Stomach (tissue), 8 donors: ENCODE measurements at regions not wholly inside any gene's neighbourhood (a gene's known extent, or its start where the extent isn't known, plus 50 kb on each side); places are given as distances from the start of the nearest gene placed in this dataset.
"Not testable (repeated sequence)": the region's sequence is repeated elsewhere in the genome, so short reads cannot be mapped to it uniquely, and the experiment has no call there.

ENCODE experiments used
- DNase-seq, 2 donors: peaks; one replicate each; pipeline versions ENCODE4 v3.0.0 to v3.0.0-alpha.2; 2013 to 2019
- H3K27ac ChIP-seq, 5 donors: fragments of 200-600 bp in 4 of 5; sonication (generic) in 4 of 5; one replicate each; pipeline ENCODE4 v1.5.1; 2013 to 2019; ENCODE audit warnings: mild to moderate bottlenecking in 1 of 5, moderate library complexity in 1 of 5
- H3K27me3 ChIP-seq, 3 donors: fragments of 200-600 bp; sonication (generic); one replicate each; pipeline ENCODE4 v1.5.1; 2017 to 2019; ENCODE audit warnings: mixed run types in 1 of 3
- H3K36me3 ChIP-seq, 4 donors: fragments of 200-600 bp; sonication (generic); 1 replicate in 3 of 4; 2 replicates in 1 of 4; pipeline ENCODE4 v1.5.1; 2016 to 2019
- H3K4me1 ChIP-seq, 4 donors: fragments of 200-600 bp; sonication (generic); one replicate each; pipeline ENCODE4 v1.5.1; 2016 to 2019
- H3K4me3 ChIP-seq, 4 donors: fragments of 200-600 bp; sonication (generic) in 3 of 4; one replicate each; pipeline ENCODE4 v1.5.1; 2016 to 2019; ENCODE audit warnings: mild to moderate bottlenecking in 1 of 4
- H3K9me3 ChIP-seq, 4 donors: fragments of 200-600 bp; sonication (generic); one replicate each; pipeline ENCODE4 v1.5.1; 2016 to 2019
- CTCF ChIP-seq, 7 experiments: fragments of 450-650 bp in 4 of 7; fragments of 200-600 bp in 3 of 7; sonication (generic) in 3 of 7; IDR thresholded peaks; one replicate each; pipeline ENCODE4 v1.5.1; 2016 to 2019; ENCODE audit warnings: antibody characterized with exemption in 7 of 7, control low read depth in 2 of 7, mild to moderate bottlenecking in 1 of 7
- EP300 ChIP-seq: sonication (generic); formaldehyde crosslinking; IDR thresholded peaks from one replicate; pipeline ENCODE4 v1.6.1; 2017; ENCODE audit warnings: antibody characterized with exemption
- POLR2A ChIP-seq, 4 donors: fragments of 450-650 bp; IDR thresholded peaks; one replicate each; pipeline ENCODE4 v1.6.1; 2016; ENCODE audit warnings: antibody characterized with exemption in 4 of 4, control low read depth in 2 of 4, mild to moderate bottlenecking in 1 of 4, moderate library complexity in 1 of 4
- POLR2AphosphoS5 ChIP-seq, 3 donors: sonication (generic); formaldehyde crosslinking; IDR thresholded peaks; one replicate each; pipeline ENCODE4 v1.6.1; 2016; ENCODE audit warnings: antibody characterized with exemption in 3 of 3
- whole genome bisulfite sequencing, 5 donors: extraction: QIAGEN DNeasy Blood & Tissue Kit in 3 of 5; methylation state at CpG; one replicate each; pipeline versions ENCODE4 v1.1.5 to v1.1.7; 2013 to 2018; 5-methylcytosine and 5-hydroxymethylcytosine counted together
- intact Hi-C: fragments of 100-400 bp; cut with DNase I; formaldehyde crosslinking; loops from one replicate; pipeline ENCODE4 v1.15.1; 2023; ENCODE audit warnings: low total_unique reads
- donor health status: healthy with polysubstance abuse.
- donor health status: Bipolar disorder and iron deficiency.
- donor health status: healthy.

GRCh38 chr1:55519276-55519675 lies 304.1 kb upstream of the USP24 start:
- no peaks in the 10 kb centered on the region for H3K36me3 ChIP-seq
- H3K9me3 ChIP-seq, result no peaks in the 10 kb centered on the region
- no peak overlapping the region for H3K27ac ChIP-seq
- no peak for DNase-seq
- H3K4me3 ChIP-seq, result no peak overlapping the region
- intact Hi-C loops, result no loop called here
- no peaks in the 10 kb centered on the region for H3K27me3 ChIP-seq
- 30 to 39% (median 37%) methylated on average over 1 of the region's 1 CpG for WGBS, 5 donors
- TF ChIP-seq POLR2A (IDR thresholded peaks at IDR 0.05) (no peak), EP300 (no peak), POLR2AphosphoS5 (IDR thresholded peaks at IDR 0.05) (no peak), CTCF (IDR thresholded peaks at IDR 0.05) (no peak)
- no peaks in the 10 kb centered on the region for H3K4me1 ChIP-seq

- Histone ChIP-seq H3K27me3 (no peaks in the 10 kb centered on the region), H3K36me3 (no peaks in the 10 kb centered on the region), H3K27ac (no peak overlapping the region), H3K9me3 (peaks cover 0 to 7% (median 0%) of the 10 kb centered on the region in 4 donors), H3K4me3 (no peak overlapping the region), H3K4me1 (no peaks in the 10 kb centered on the region)
- TF ChIP-seq POLR2A (IDR thresholded peaks at IDR 0.05), result no peak
- WGBS, 5 donors, result 70 to 94% (median 83%) methylated on average over 5 of the region's 5 CpGs
- DNase-seq, result no peak
- intact Hi-C loops, result no loop called here
Observed at GRCh38 chr1:55517036-55517435, 301.9 kb upstream of the USP24 start.

GRCh38 chr1:55514571-55514970 lies 299.4 kb upstream of the USP24 start:
- H3K27ac ChIP-seq, H3K9me3 ChIP-seq, H3K4me3 ChIP-seq, intact Hi-C loops, H3K27me3 ChIP-seq, H3K36me3 ChIP-seq, DNase-seq, H3K4me1 ChIP-seq: not testable (repeated sequence)
- 50 to 61% (median 56%) methylated on average over 4 of the region's 4 CpGs for WGBS, 5 donors

- 83 to 95% (median 86%) methylated on average over 2 of the region's 2 CpGs for WGBS, 5 donors
- H3K27ac ChIP-seq, result no peak overlapping the region
- DNase-seq, result no peak
Observed at GRCh38 chr1:55512466-55512865, 297.3 kb upstream of the USP24 start.

GRCh38 chr1:55507578-55507931 lies 292.4 kb upstream of the USP24 start:
- Histone ChIP-seq H3K27me3 (peaks cover 0 to 13% (median 3%) of the 10 kb centered on the region in 3 donors), H3K9me3 (no peaks in the 10 kb centered on the region), H3K4me3 (no peak overlapping the region), H3K4me1 (peaks cover 0 to 19% (median 8%) of the 10 kb centered on the region in 4 donors), H3K27ac (no peak overlapping the region), H3K36me3 (no peaks in the 10 kb centered on the region)
- TF ChIP-seq POLR2AphosphoS5 (IDR thresholded peaks at IDR 0.05), result no peak
- TF ChIP-seq CTCF (IDR thresholded peaks at IDR 0.05), result no peak
- TF ChIP-seq EP300, result no peak
- TF ChIP-seq POLR2A (IDR thresholded peaks at IDR 0.05), result no peak
- intact Hi-C loops, result no loop called here
- no peak for DNase-seq
- WGBS, 5 donors, result 73 to 94% (median 82%) methylated on average over 2 of the region's 2 CpGs

More at GRCh38 chr1:55512466-55512865, 297.3 kb upstream of the USP24 start:
- no peak for TF ChIP-seq EP300
- no peak for TF ChIP-seq CTCF (IDR thresholded peaks at IDR 0.05)
- no peak for TF ChIP-seq POLR2A (IDR thresholded peaks at IDR 0.05)
- no peak for TF ChIP-seq POLR2AphosphoS5 (IDR thresholded peaks at IDR 0.05)
- Histone ChIP-seq H3K9me3 (peaks cover 0 to 7% (median 0%) of the 10 kb centered on the region in 4 donors), H3K36me3 (no peaks in the 10 kb centered on the region), H3K4me1 (no peaks in the 10 kb centered on the region), H3K4me3 (no peak overlapping the region), H3K27me3 (peaks cover 0 to 2% (median 0%) of the 10 kb centered on the region in 3 donors)
- intact Hi-C loops, result no loop called here
